Uterus (tissue), 3 donors: ENCODE measurements at regions not wholly inside any gene's neighbourhood (a gene's known extent, or its start where the extent isn't known, plus 50 kb on each side); places are given as distances from the start of the nearest gene placed in this dataset.

Experiments
- DNase-seq, 2 donors: peaks; one replicate each; pipeline ENCODE4 v3.0.0-alpha.2; 2019 to 2020
- H3K27ac ChIP-seq, 2 donors: fragments of 200-600 bp; sonication (generic); 1 replicate in 1 of 2; 2 replicates in 1 of 2; pipeline ENCODE4 v1.5.1; 2016 to 2018
- H3K27me3 ChIP-seq, 2 donors: fragments of 200-600 bp; sonication (generic); one replicate each; pipeline ENCODE4 v1.5.1; 2018 to 2019; ENCODE audit warnings: control low read depth in 1 of 2
- H3K36me3 ChIP-seq, 2 donors: fragments of 200-600 bp; sonication (generic); one replicate each; pipeline ENCODE4 v1.5.1; 2019; ENCODE audit warnings: control low read depth in 1 of 2
- H3K4me1 ChIP-seq, 2 donors: fragments of 200-600 bp; sonication (generic); one replicate each; pipeline ENCODE4 v1.5.1; 2018 to 2019; ENCODE audit warnings: control low read depth in 1 of 2
- H3K4me3 ChIP-seq, 2 donors: fragments of 200-600 bp; sonication (generic); 1 replicate in 1 of 2; 2 replicates in 1 of 2; pipeline ENCODE4 v1.5.1; 2018 to 2019; ENCODE audit warnings: mild to moderate bottlenecking in 1 of 2
- H3K9me3 ChIP-seq, 2 donors: fragments of 200-600 bp; sonication (generic); one replicate each; pipeline ENCODE4 v1.5.1; 2019; ENCODE audit warnings: control low read depth in 1 of 2
- POLR2A ChIP-seq, 2 donors: fragments of 450-650 bp; IDR thresholded peaks; one replicate each; pipeline ENCODE4 v1.6.1; 2016; ENCODE audit warnings: antibody characterized with exemption in 2 of 2, mild to moderate bottlenecking in 1 of 2, moderate library complexity in 1 of 2
- intact Hi-C: fragments of 100-400 bp; cut with DNase I; formaldehyde crosslinking; loops from one replicate; pipeline ENCODE4 v1.15.1; 2023; ENCODE audit warnings: low total_unique reads
- TF ChIP-seq, protein P1 (sequence below), 4 experiments: fragments of 200-600 bp in 2 of 4; fragments of 450-650 bp in 2 of 4; sonication (generic) in 2 of 4; IDR thresholded peaks; one replicate each; pipeline ENCODE4 v1.5.1; 2016 to 2019; ENCODE audit warnings: antibody characterized with exemption in 4 of 4, mild to moderate bottlenecking in 2 of 4, moderate library complexity in 1 of 4
- donor health status: DM: yes; HTN: yes; CAD: no.

DNA sequence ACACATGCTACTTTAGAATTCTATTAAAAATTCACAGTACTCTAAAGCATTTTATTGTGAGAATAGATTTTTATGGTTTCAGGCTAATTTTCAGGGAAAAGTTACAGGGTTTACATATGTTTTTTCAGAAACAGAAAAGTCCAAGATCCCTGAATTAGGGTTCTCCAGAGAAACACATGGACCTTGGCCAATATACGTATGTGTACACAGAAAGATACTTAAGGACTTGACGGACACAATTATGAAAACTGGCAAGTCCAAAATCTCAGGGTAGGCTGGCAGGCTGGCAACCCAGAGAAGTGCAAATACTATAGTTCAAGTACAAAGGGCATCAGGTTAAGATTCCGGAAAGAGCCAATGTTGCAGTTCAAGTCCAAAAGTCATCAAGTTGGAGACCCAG lies 1897.8 kb upstream of the PCDH10 start:
- intact Hi-C loops, result no loop called here
- H3K27me3 ChIP-seq, result no peaks in the 10 kb centered on the region

GRCh38 chr4:131257241-131257640 lies 1891.9 kb upstream of the PCDH10 start:
- Histone ChIP-seq H3K4me1 (no peaks in the 10 kb centered on the region), H3K4me3 (no peak overlapping the region), H3K36me3 (no peaks in the 10 kb centered on the region), H3K9me3 (no peaks in the 10 kb centered on the region), H3K27me3 (no peaks in the 10 kb centered on the region), H3K27ac (no peak overlapping the region)
- TF ChIP-seq, protein P1, sequence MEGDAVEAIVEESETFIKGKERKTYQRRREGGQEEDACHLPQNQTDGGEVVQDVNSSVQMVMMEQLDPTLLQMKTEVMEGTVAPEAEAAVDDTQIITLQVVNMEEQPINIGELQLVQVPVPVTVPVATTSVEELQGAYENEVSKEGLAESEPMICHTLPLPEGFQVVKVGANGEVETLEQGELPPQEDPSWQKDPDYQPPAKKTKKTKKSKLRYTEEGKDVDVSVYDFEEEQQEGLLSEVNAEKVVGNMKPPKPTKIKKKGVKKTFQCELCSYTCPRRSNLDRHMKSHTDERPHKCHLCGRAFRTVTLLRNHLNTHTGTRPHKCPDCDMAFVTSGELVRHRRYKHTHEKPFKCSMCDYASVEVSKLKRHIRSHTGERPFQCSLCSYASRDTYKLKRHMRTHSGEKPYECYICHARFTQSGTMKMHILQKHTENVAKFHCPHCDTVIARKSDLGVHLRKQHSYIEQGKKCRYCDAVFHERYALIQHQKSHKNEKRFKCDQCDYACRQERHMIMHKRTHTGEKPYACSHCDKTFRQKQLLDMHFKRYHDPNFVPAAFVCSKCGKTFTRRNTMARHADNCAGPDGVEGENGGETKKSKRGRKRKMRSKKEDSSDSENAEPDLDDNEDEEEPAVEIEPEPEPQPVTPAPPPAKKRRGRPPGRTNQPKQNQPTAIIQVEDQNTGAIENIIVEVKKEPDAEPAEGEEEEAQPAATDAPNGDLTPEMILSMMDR (IDR thresholded peaks at IDR 0.05), result no peak
- TF ChIP-seq POLR2A (IDR thresholded peaks at IDR 0.05), result no peak
- intact Hi-C loops, result no loop called here
- DNase-seq, result no peak

More for the DNA sequence above, 1897.8 kb upstream of the PCDH10 start:
- Histone ChIP-seq H3K4me1 (no peaks in the 10 kb centered on the region), H3K9me3 (no peaks in the 10 kb centered on the region), H3K27ac (no peak overlapping the region), H3K36me3 (no peaks in the 10 kb centered on the region), H3K4me3 (no peak overlapping the region)
- DNase-seq, result no peak
- TF ChIP-seq POLR2A (IDR thresholded peaks at IDR 0.05), result no peak
- TF ChIP-seq, protein P1 (IDR thresholded peaks at IDR 0.05), result no peak

DNA sequence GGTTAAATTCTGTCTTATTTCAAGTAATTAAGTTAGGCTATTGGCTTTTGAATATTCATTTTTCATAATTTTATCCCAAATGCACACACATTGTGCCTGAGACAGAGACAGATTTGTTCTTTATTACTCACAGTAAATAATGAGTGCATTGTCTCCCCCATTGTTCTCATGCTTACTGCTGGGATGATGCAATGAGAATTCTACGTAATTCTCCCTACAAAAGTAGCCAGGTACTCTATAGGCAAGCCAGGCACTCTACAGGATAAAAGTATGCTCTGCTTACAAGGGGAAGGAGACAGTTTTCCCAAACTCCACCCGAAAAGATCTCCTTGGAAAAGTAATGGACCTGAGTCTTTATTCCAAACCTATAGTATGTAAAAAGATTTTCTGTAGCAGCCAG lies 1890.7 kb upstream of the PCDH10 start:
- no peak for TF ChIP-seq POLR2A (IDR thresholded peaks at IDR 0.05)
- TF ChIP-seq, protein P1 (IDR thresholded peaks at IDR 0.05), result no peak
- H3K4me1 ChIP-seq, result no peaks in the 10 kb centered on the region
- H3K4me3 ChIP-seq, result no peak overlapping the region
- no peak for DNase-seq
- intact Hi-C loops, result no loop called here
- H3K9me3 ChIP-seq, result no peaks in the 10 kb centered on the region
- no peaks in the 10 kb centered on the region for H3K27me3 ChIP-seq
- no peak overlapping the region for H3K27ac ChIP-seq
- no peaks in the 10 kb centered on the region for H3K36me3 ChIP-seq

DNA sequence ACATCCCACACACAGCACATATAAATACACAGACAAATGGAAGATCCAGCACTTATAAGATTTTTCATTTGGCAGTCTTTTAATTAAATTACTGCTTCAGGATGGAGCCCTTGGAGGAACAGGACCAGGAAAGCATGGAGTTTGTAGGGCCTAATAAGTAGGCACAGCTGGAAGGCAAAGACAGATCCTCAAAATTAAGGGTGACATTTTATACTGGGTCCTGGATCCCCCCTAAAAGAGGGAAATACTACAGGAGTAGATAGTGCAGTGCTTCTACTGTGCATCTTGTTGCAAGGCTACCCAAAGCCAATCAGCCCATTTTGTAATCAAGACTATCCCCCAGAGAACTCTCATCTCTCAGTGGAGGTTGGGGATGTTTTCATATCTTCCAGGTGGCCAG lies 1860.7 kb upstream of the PCDH10 start:
- Histone ChIP-seq H3K27me3 (no peaks in the 10 kb centered on the region), H3K27ac (no peak overlapping the region), H3K9me3 (no peaks in the 10 kb centered on the region), H3K4me1 (no peaks in the 10 kb centered on the region), H3K36me3 (no peaks in the 10 kb centered on the region), H3K4me3 (no peak overlapping the region)
- intact Hi-C loops, result no loop called here
- TF ChIP-seq, protein P1 (IDR thresholded peaks at IDR 0.05), result no peak
- TF ChIP-seq POLR2A (IDR thresholded peaks at IDR 0.05), result no peak
- no peak for DNase-seq

DNA sequence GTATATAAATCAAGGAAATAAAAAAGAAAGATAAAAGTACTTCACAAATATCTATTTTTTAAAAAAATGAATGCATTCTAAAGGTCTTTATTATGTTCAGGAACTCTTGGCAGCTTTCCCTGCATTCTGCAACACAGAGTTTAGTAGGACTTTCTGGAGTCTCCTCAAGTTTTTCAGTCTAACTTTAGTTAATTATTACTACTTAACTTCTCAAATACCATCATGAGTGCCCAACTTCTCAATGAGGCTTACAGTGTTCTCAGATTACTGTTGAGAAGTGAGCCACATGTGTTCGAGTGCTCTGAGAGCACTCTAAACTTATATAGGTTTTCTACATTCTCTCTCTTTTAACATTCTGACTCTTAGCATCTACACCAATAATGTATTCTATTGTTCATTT lies 1852.9 kb upstream of the PCDH10 start:
- H3K9me3 ChIP-seq, result no peaks in the 10 kb centered on the region
- intact Hi-C loops, result no loop called here
- H3K27ac ChIP-seq, result no peak overlapping the region
- no peaks in the 10 kb centered on the region for H3K36me3 ChIP-seq
- H3K27me3 ChIP-seq, result no peaks in the 10 kb centered on the region
- TF ChIP-seq, protein P1 (IDR thresholded peaks at IDR 0.05), result no peak
- TF ChIP-seq POLR2A (IDR thresholded peaks at IDR 0.05), result no peak
- H3K4me3 ChIP-seq, result no peak overlapping the region
- no peak for DNase-seq
- no peaks in the 10 kb centered on the region for H3K4me1 ChIP-seq
